SU-DHL-6 (cell line): ENCODE measurements at regions not wholly inside any gene's neighbourhood (a gene's known extent, or its start where the extent isn't known, plus 50 kb on each side); places are given as distances from the start of the nearest gene placed in this dataset.

ENCODE experiments used
- CTCF ChIP-seq: fragments of 200-600 bp; sonication (generic); IDR thresholded peaks from one replicate; pipeline ENCODE4 v1.5.1; 2017; ENCODE audit warnings: antibody characterized with exemption, mild to moderate bottlenecking, low read length, moderate library complexity; ENCODE audit not compliant: insufficient read depth, poor library complexity, severe bottlenecking
- EZH2phosphoT487 ChIP-seq: fragments of 200-600 bp; sonication (generic), shearing (Covaris generic); conservative IDR thresholded peaks from 2 replicates; pipeline ENCODE4 v1.6.1; 2018; ENCODE audit warnings: mild to moderate bottlenecking, antibody characterized with exemption, low read length, moderate library complexity, mixed read lengths

- TF ChIP-seq CTCF = no peak
- no peak for TF ChIP-seq EZH2phosphoT487
Observed at GRCh38 chr5:14061106-14061505, 82.0 kb upstream of the TRIO start.
